H1 (cell line): ENCODE measurements at regions not wholly inside any gene's neighbourhood (a gene's known extent, or its start where the extent isn't known, plus 50 kb on each side); places are given as distances from the start of the nearest gene placed in this dataset.

Experiments
- CTCF ChIA-PET: fragments of 300-600 bp; sonication (Branson Sonifier 250); formaldehyde crosslinking; loops from one replicate; lab custom pipeline; 2021; ENCODE audit not compliant: partially characterized antibody; lab: Charles Lee
- POLR2A ChIA-PET: fragments of 300-600 bp; sonication (Branson Sonifier 250); formaldehyde crosslinking; loops from one replicate; lab custom pipeline; 2021; ENCODE audit warnings: inconsistent platforms; ENCODE audit not compliant: partially characterized antibody; lab: Charles Lee
- DNase-seq, 2 experiments: peaks; one replicate each; pipeline versions ENCODE4 v3.0.0 to v3.0.0-alpha.2; 2010 to 2022; ENCODE audit warnings: low spot score in 2 of 2, low read depth in 1 of 2, mixed read lengths in 1 of 2
- FAIRE-seq: peaks from 2 replicates; lab custom pipeline; 2011; peaks lifted over from hg19 to GRCh38; lab: Jason Lieb, UNC
- H2AFZ ChIP-seq: 2 replicates; pipeline ENCODE4 v1.8.1; 2012; ENCODE audit warnings: low read length, inconsistent platforms
- H2AK5ac ChIP-seq: 2 replicates; pipeline ENCODE4 v1.6.1; 2013; ENCODE audit warnings: low read depth, low read length
- H2BK120ac ChIP-seq: replicated peaks from 2 replicates; pipeline ENCODE3; 2013; ENCODE audit warnings: low read depth, low read length, inconsistent platforms
- H2BK12ac ChIP-seq: 2 replicates; pipeline ENCODE4 v1.6.1; 2013; ENCODE audit warnings: low read depth, low read length
- H2BK15ac ChIP-seq: 2 replicates; pipeline ENCODE4 v1.6.1; 2013; ENCODE audit warnings: low read length
- H2BK20ac ChIP-seq: 2 replicates; pipeline ENCODE4 v1.6.1; 2013; ENCODE audit warnings: low read length
- H2BK5ac ChIP-seq: 2 replicates; pipeline ENCODE4 v1.6.1; 2013; ENCODE audit warnings: low read depth, low read length
- H3K14ac ChIP-seq: 2 replicates; pipeline ENCODE4 v1.6.1; 2013; ENCODE audit warnings: inconsistent platforms; ENCODE audit not compliant: insufficient read length
- H3K18ac ChIP-seq: 2 replicates; pipeline ENCODE4 v1.6.1; 2013; ENCODE audit warnings: low read length; ENCODE audit errors: extremely low read depth
- H3K23ac ChIP-seq: 2 replicates; pipeline ENCODE4 v1.6.1; 2013; ENCODE audit warnings: inconsistent platforms; ENCODE audit not compliant: insufficient read length
- H3K23me2 ChIP-seq: 2 replicates; pipeline ENCODE4 v1.6.1; 2013; ENCODE audit warnings: low read depth, low read length
- H3K27ac ChIP-seq: 2 replicates; pipeline ENCODE4 v1.6.1; 2011; ENCODE audit warnings: low read depth, low read length, inconsistent platforms
- H3K27me3 ChIP-seq, 4 experiments: replicated peaks in 1 of 4; 1 replicate in 1 of 4; 2 replicates in 3 of 4; pipeline versions ENCODE4 v1.6.1 to v1.8.1; 2011 to 2013; ENCODE audit warnings: low read length in 3 of 4, mild to moderate bottlenecking in 3 of 4, inconsistent platforms in 2 of 4, mixed read lengths in 2 of 4, moderate library complexity in 1 of 4; ENCODE audit not compliant: control insufficient read depth in 3 of 4, insufficient read depth in 3 of 4; ENCODE audit errors: extremely low read depth in 1 of 4
- H3K36me3 ChIP-seq, 4 experiments: 2 replicates each; pipeline versions ENCODE4 v1.6.1 to v1.8.1; 2011 to 2013; ENCODE audit warnings: mild to moderate bottlenecking in 4 of 4, low read length in 3 of 4, moderate library complexity in 2 of 4, control low read depth in 1 of 4, inconsistent platforms in 1 of 4; ENCODE audit not compliant: insufficient read depth in 4 of 4, control insufficient read depth in 2 of 4
- H3K4ac ChIP-seq: replicated peaks from 2 replicates; pipeline ENCODE3; 2013; ENCODE audit warnings: low read length, low read depth, mixed read lengths, inconsistent platforms; ENCODE audit not compliant: insufficient read length
- H3K4me1 ChIP-seq, 4 experiments: replicated peaks in 1 of 4; 1 replicate in 1 of 4; 2 replicates in 3 of 4; pipeline versions ENCODE4 v1.6.1 to v1.8.1; 2011 to 2013; ENCODE audit warnings: low read length in 3 of 4, inconsistent platforms in 2 of 4, mixed read lengths in 1 of 4; ENCODE audit not compliant: insufficient read depth in 4 of 4, control insufficient read depth in 3 of 4
- H3K4me2 ChIP-seq, 2 experiments: 2 replicates each; pipeline versions ENCODE4 v1.6.1 to v1.8.1; 2011 to 2013; ENCODE audit warnings: low read depth in 2 of 2, low read length in 2 of 2, control low read depth in 1 of 2, inconsistent platforms in 1 of 2, mild to moderate bottlenecking in 1 of 2; ENCODE audit not compliant: insufficient read depth in 1 of 2
- H3K4me3 ChIP-seq, 4 experiments: fragments of 200-600, 300-600 bp in 1 of 4; sonication (generic), shearing (Covaris generic), sonication (Bioruptor Twin) in 1 of 4; 2 replicates each; pipeline versions ENCODE4 v1.5.1 to v1.8.1; 2011 to 2016; ENCODE audit warnings: low read length in 4 of 4, low read depth in 3 of 4, control low read depth in 2 of 4, inconsistent platforms in 2 of 4, mild to moderate bottlenecking in 2 of 4, mixed read lengths in 1 of 4, moderate library complexity in 1 of 4; ENCODE audit not compliant: insufficient read depth in 2 of 4; ENCODE audit errors: extremely low read depth in 1 of 4
- H3K56ac ChIP-seq: replicated peaks from 2 replicates; pipeline ENCODE3; 2013; ENCODE audit warnings: low read depth, mild to moderate bottlenecking, mixed read lengths, low read length, inconsistent platforms; ENCODE audit not compliant: insufficient read length
- H3K79me1 ChIP-seq: 2 replicates; pipeline ENCODE4 v1.6.1; 2013; ENCODE audit warnings: low read depth, low read length, control low read depth
- H3K79me2 ChIP-seq, 2 experiments: 2 replicates each; pipeline versions ENCODE4 v1.6.1 to v1.8.1; 2012 to 2013; ENCODE audit warnings: low read length in 2 of 2, mild to moderate bottlenecking in 2 of 2, inconsistent platforms in 1 of 2; ENCODE audit not compliant: insufficient read depth in 2 of 2, control insufficient read depth in 1 of 2
- H3K9ac ChIP-seq, 4 experiments: replicated peaks in 1 of 4; 1 replicate in 1 of 4; 2 replicates in 3 of 4; pipeline versions ENCODE4 v1.6.1 to v1.8.1; 2011 to 2013; ENCODE audit warnings: low read depth in 3 of 4, low read length in 3 of 4, control low read depth in 2 of 4, mild to moderate bottlenecking in 2 of 4, moderate library complexity in 2 of 4, inconsistent platforms in 1 of 4; ENCODE audit errors: extremely low read depth in 1 of 4
- H3K9me3 ChIP-seq, 2 experiments: 2 replicates each; pipeline versions ENCODE4 v1.6.1 to v1.8.1; 2012 to 2013; ENCODE audit warnings: mild to moderate bottlenecking in 2 of 2, moderate library complexity in 2 of 2, control low read depth in 1 of 2, inconsistent platforms in 1 of 2, low read depth in 1 of 2, low read length in 1 of 2, mixed read lengths in 1 of 2; ENCODE audit not compliant: insufficient read depth in 2 of 2
- H4K20me1 ChIP-seq, 2 experiments: replicated peaks in 1 of 2; 2 replicates each; pipeline versions ENCODE3 to v1.8.1; 2011 to 2013; ENCODE audit warnings: inconsistent platforms in 2 of 2, low read length in 2 of 2, mild to moderate bottlenecking in 1 of 2; ENCODE audit not compliant: insufficient read depth in 2 of 2, control insufficient read depth in 1 of 2
- H4K5ac ChIP-seq: 2 replicates; pipeline ENCODE4 v1.6.1; 2013; ENCODE audit warnings: low read length, low read depth, mixed read lengths, inconsistent platforms; ENCODE audit not compliant: insufficient read length
- H4K8ac ChIP-seq: 2 replicates; pipeline ENCODE4 v1.8.0; 2013; ENCODE audit warnings: mild to moderate bottlenecking, moderate library complexity, low read length, inconsistent platforms; ENCODE audit not compliant: insufficient read depth; ENCODE audit errors: extremely low read depth
- H4K91ac ChIP-seq: replicated peaks from 2 replicates; pipeline ENCODE3; 2013; ENCODE audit warnings: low read length, mixed read lengths, inconsistent platforms; ENCODE audit not compliant: insufficient read length
- CEBPB ChIP-seq: IDR thresholded peaks from 2 replicates; pipeline ENCODE4 v1.6.1; 2012; ENCODE audit warnings: low read depth, low read length
- GABPA ChIP-seq: IDR thresholded peaks from 2 replicates; pipeline ENCODE4 v1.6.1; 2011; ENCODE audit warnings: mild to moderate bottlenecking, low read length, moderate library complexity, borderline replicate concordance; ENCODE audit not compliant: insufficient read depth
- HDAC2 ChIP-seq, 2 experiments: fragments of 300-600 bp in 1 of 2; sonication (generic) in 1 of 2; IDR thresholded peaks; 2 replicates each; pipeline ENCODE4 v1.6.1; 2011 to 2012; ENCODE audit warnings: low read depth in 2 of 2, low read length in 2 of 2, mild to moderate bottlenecking in 2 of 2, moderate library complexity in 2 of 2, borderline replicate concordance in 1 of 2, inconsistent platforms in 1 of 2
- KDM1A ChIP-seq: fragments of 200-600, 300-600 bp; sonication (generic); IDR thresholded peaks from 2 replicates; pipeline ENCODE4 v1.7.1; 2016; ENCODE audit warnings: mild to moderate bottlenecking, low read length, borderline replicate concordance
- KDM5A ChIP-seq: fragments of 200-600 bp; IDR thresholded peaks from 2 replicates; pipeline ENCODE4 v1.7.1; 2012; ENCODE audit warnings: mild to moderate bottlenecking, low read length, inconsistent platforms, mixed read lengths
- POLR2A ChIP-seq, 2 experiments: IDR thresholded peaks; 1 replicate in 1 of 2; 2 replicates in 1 of 2; pipeline ENCODE4 v1.6.1; 2011; ENCODE audit warnings: low read depth in 2 of 2, low read length in 2 of 2, mild to moderate bottlenecking in 2 of 2; ENCODE audit errors: control extremely low read depth in 1 of 2
- SP1 ChIP-seq: IDR thresholded peaks from 2 replicates; pipeline ENCODE4 v1.6.1; 2011; ENCODE audit warnings: low read depth, low read length
- SRF ChIP-seq: IDR thresholded peaks from 2 replicates; pipeline ENCODE4 v1.6.1; 2011; ENCODE audit warnings: mild to moderate bottlenecking, low read depth, low read length, moderate library complexity
- WGBS, 2 experiments: shearing (Covaris generic) in 1 of 2; methylation state at CpG; one replicate each; pipeline versions ENCODE4 v1.1.6 to v1.1.7; 2013 to 2015; ENCODE audit warnings: low lambda C conversion rate in 2 of 2, mixed read lengths in 2 of 2, inconsistent platforms in 1 of 2, low coverage in 1 of 2, missing lambda C conversion rate in 1 of 2; ENCODE audit not compliant: insufficient replicate concordance in 2 of 2, insufficient coverage in 1 of 2, insufficient read length in 1 of 2; ENCODE audit errors: extremely low coverage in 1 of 2, missing lambda C conversion rate in 1 of 2; 5-methylcytosine and 5-hydroxymethylcytosine counted together
- TF ChIP-seq, protein P1 (sequence below), 3 experiments: IDR thresholded peaks; 1 replicate in 2 of 3; 2 replicates in 1 of 3; pipeline versions ENCODE4 v1.5.1 to v1.6.1; 2011; ENCODE audit warnings: low read length in 3 of 3, mild to moderate bottlenecking in 3 of 3, inconsistent platforms in 2 of 3, low read depth in 1 of 3, moderate library complexity in 1 of 3; ENCODE audit not compliant: insufficient read depth in 1 of 3; ENCODE audit errors: control extremely low read depth in 1 of 3
- TF ChIP-seq, protein P2 (sequence below): IDR thresholded peaks from 2 replicates; pipeline ENCODE4 v1.6.1; 2011; ENCODE audit warnings: low read length, improper control_type of control experiment

DNA sequence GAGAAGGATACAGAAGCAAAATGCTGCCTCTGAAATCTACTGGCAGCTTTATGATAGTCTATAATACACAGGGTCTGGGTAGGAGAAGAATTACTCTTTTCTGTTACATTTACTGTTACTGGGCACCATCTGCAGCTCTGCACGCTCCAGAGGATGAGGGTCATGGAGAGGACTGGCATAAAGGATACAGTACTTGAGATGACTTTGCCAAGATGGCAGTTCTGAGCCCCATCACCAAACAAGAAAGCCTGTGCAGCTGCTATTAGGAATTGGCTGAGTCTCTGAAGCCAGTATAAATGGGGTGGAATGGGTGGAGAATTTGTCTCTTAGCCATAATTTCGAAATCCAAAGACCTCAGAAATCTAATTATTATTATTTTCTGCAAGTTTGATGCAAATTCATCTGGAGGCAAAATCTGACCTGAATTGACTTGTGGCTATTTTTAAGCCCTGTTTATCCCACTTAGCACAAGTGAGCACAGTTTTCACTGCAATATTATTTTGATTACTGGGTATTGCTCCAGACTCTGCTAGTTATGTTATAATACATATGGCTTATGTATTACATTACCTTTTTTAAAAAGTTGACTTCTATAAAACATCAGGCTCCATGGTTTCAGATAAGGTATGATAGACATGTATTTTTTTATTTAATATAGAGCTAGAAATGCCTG lies 579.5 kb downstream of the MBD2 start:
- H3K36me3 ChIP-seq = no peaks in the 10 kb centered on the region
- H3K9ac ChIP-seq = no peak overlapping the region
- no peak overlapping the region for H3K4me3 ChIP-seq
- H4K20me1 ChIP-seq = no peaks in the 10 kb centered on the region
- FAIRE-seq (no peak), DNase-seq (no peak)
- ChIA-PET POLR2A (no interaction called here), CTCF (interaction anchor here (1.1 kb wide), 1 partner anchor 22 kb away, joined by 4 read pairs; no protein-coding TSS in a partner anchor)
- no peak overlapping the region for H3K4ac ChIP-seq
- H3K79me1 ChIP-seq = no peaks in the 10 kb centered on the region
- no peaks in the 10 kb centered on the region for H3K23me2 ChIP-seq
- H4K8ac ChIP-seq = no peak overlapping the region
- no peak overlapping the region for H2BK20ac ChIP-seq
- no peak overlapping the region for H3K4me2 ChIP-seq
- no peak overlapping the region for H3K23ac ChIP-seq
- H2BK5ac ChIP-seq = no peak overlapping the region
- TF ChIP-seq SRF = no peak
- TF ChIP-seq CEBPB = no peak
- TF ChIP-seq SP1 = no peak
- TF ChIP-seq, protein P1, sequence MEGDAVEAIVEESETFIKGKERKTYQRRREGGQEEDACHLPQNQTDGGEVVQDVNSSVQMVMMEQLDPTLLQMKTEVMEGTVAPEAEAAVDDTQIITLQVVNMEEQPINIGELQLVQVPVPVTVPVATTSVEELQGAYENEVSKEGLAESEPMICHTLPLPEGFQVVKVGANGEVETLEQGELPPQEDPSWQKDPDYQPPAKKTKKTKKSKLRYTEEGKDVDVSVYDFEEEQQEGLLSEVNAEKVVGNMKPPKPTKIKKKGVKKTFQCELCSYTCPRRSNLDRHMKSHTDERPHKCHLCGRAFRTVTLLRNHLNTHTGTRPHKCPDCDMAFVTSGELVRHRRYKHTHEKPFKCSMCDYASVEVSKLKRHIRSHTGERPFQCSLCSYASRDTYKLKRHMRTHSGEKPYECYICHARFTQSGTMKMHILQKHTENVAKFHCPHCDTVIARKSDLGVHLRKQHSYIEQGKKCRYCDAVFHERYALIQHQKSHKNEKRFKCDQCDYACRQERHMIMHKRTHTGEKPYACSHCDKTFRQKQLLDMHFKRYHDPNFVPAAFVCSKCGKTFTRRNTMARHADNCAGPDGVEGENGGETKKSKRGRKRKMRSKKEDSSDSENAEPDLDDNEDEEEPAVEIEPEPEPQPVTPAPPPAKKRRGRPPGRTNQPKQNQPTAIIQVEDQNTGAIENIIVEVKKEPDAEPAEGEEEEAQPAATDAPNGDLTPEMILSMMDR (IDR thresholded peaks at IDR 0.05; ENCODE audit: control extremely low read depth in 1 of 3, insufficient read depth in 1 of 3, low read depth in 1 of 3, low read length in 3 of 3) = no peak
- TF ChIP-seq, protein P2, sequence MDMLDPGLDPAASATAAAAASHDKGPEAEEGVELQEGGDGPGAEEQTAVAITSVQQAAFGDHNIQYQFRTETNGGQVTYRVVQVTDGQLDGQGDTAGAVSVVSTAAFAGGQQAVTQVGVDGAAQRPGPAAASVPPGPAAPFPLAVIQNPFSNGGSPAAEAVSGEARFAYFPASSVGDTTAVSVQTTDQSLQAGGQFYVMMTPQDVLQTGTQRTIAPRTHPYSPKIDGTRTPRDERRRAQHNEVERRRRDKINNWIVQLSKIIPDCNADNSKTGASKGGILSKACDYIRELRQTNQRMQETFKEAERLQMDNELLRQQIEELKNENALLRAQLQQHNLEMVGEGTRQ = no peak
- TF ChIP-seq KDM5A = no peak
- TF ChIP-seq HDAC2 (IDR thresholded peaks at IDR 0.05; ENCODE audit: borderline replicate concordance in 1 of 2, low read depth in 2 of 2, low read length in 2 of 2) = no peak
- no peak for TF ChIP-seq GABPA
- TF ChIP-seq POLR2A (IDR thresholded peaks at IDR 0.05; ENCODE audit: control extremely low read depth in 1 of 2, low read depth in 2 of 2, low read length in 2 of 2) = no peak
- TF ChIP-seq KDM1A = no peak
- no peak overlapping the region for H2AFZ ChIP-seq
- no peak overlapping the region for H4K5ac ChIP-seq
- H3K79me2 ChIP-seq = no peaks in the 10 kb centered on the region
- H4K91ac ChIP-seq = no peak overlapping the region
- no peaks in the 10 kb centered on the region for H3K9me3 ChIP-seq
- no peak overlapping the region for H2BK15ac ChIP-seq
- H3K14ac ChIP-seq = no peak overlapping the region
- H3K56ac ChIP-seq = no peak overlapping the region
- no peak overlapping the region for H2AK5ac ChIP-seq
- 93% methylated on average over 2 of the region's 2 CpGs; no CpG with 5 or more reads in 1 of the 2 experiments for WGBS, 2 experiments
- H3K4me1 ChIP-seq = no peaks in the 10 kb centered on the region
- no peak overlapping the region for H2BK120ac ChIP-seq
- no peak overlapping the region for H2BK12ac ChIP-seq
- H3K27me3 ChIP-seq = no peaks in the 10 kb centered on the region
- no peak overlapping the region for H3K18ac ChIP-seq
- H3K27ac ChIP-seq = no peak overlapping the region
